ENCODE measurements at regions not wholly inside any gene's neighbourhood (a gene's known extent, or its start where the extent isn't known, plus 50 kb on each side); places are given as distances from the start of the nearest gene placed in this dataset.

DNA sequence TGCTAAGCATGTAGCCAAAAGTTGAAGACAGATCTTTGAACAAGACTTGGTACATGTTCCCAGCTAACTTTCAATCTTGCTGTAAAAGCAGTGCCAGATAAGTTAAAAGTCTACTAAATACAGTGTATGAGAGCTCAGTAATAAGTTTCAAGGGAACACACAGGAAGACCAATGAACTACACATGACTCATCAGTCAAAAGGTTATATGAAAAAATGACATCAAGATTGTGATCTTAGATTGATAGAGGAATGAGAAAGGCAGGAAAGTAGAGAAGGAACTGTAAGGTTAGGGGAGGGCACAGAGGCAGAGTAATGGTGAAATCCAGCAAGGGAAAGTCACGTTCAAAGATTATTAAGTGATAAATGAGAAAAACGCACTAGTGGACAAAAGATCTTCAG is 249.9 kb upstream of the FLRT2 start:
- H3K9ac ChIP-seq: no peak overlapping the region
- H3K27me3 ChIP-seq (ENCODE audit: insufficient read depth, low read depth): no peaks in the 10 kb centered on the region
- no peak overlapping the region for H3K27ac ChIP-seq
- no peaks in the 10 kb centered on the region for H3K79me2 ChIP-seq (ENCODE audit: insufficient read depth, low read depth)
- no peaks in the 10 kb centered on the region for H3K36me3 ChIP-seq (ENCODE audit: insufficient read depth)
- no peaks in the 10 kb centered on the region for H4K20me1 ChIP-seq (ENCODE audit: insufficient read depth)
- no peak overlapping the region for H3K4me2 ChIP-seq
- no peak overlapping the region for H2AFZ ChIP-seq (ENCODE audit: low read depth)
- H3K4me1 ChIP-seq (ENCODE audit: low read depth, poor library complexity, severe bottlenecking): no peaks in the 10 kb centered on the region
- no peak overlapping the region for H3K4me3 ChIP-seq (IDR thresholded peaks at IDR 0.05; ENCODE audit: insufficient read depth, low read depth, low read length)
- TF ChIP-seq, protein P1, sequence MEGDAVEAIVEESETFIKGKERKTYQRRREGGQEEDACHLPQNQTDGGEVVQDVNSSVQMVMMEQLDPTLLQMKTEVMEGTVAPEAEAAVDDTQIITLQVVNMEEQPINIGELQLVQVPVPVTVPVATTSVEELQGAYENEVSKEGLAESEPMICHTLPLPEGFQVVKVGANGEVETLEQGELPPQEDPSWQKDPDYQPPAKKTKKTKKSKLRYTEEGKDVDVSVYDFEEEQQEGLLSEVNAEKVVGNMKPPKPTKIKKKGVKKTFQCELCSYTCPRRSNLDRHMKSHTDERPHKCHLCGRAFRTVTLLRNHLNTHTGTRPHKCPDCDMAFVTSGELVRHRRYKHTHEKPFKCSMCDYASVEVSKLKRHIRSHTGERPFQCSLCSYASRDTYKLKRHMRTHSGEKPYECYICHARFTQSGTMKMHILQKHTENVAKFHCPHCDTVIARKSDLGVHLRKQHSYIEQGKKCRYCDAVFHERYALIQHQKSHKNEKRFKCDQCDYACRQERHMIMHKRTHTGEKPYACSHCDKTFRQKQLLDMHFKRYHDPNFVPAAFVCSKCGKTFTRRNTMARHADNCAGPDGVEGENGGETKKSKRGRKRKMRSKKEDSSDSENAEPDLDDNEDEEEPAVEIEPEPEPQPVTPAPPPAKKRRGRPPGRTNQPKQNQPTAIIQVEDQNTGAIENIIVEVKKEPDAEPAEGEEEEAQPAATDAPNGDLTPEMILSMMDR (conservative IDR thresholded peaks at IDR 0.05; ENCODE audit: low read depth, low read length): no peak

DNA sequence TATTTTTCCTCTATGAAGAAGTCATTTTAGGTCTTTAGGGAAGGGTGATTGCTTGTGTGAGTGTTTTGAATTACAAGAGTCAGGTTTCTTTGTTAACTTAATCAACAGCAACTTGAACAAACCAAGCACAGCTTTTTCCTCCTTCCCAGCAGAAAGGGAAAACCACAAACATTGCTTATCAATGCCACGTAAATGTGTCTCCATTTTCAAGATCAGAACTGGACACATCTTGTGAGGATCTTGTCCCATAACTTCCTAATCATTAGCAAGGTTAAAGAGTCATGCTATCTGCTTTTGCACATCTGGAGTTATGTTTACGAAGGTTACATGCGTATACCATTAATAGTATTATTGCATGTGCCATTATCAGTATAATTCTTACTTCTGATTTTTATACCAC is 248.0 kb upstream of the FLRT2 start:
- Histone ChIP-seq H3K27me3 (ENCODE audit: insufficient read depth, low read depth) (no peaks in the 10 kb centered on the region), H4K20me1 (ENCODE audit: insufficient read depth) (no peaks in the 10 kb centered on the region), H3K4me1 (ENCODE audit: low read depth, poor library complexity, severe bottlenecking) (no peaks in the 10 kb centered on the region), H3K27ac (no peak overlapping the region), H2AFZ (ENCODE audit: low read depth) (no peak overlapping the region), H3K79me2 (ENCODE audit: insufficient read depth, low read depth) (no peaks in the 10 kb centered on the region), H3K36me3 (ENCODE audit: insufficient read depth) (no peaks in the 10 kb centered on the region), H3K9ac (no peak overlapping the region), H3K4me2 (no peak overlapping the region), H3K4me3 (IDR thresholded peaks at IDR 0.05; ENCODE audit: insufficient read depth, low read depth, low read length) (no peak overlapping the region)
- TF ChIP-seq, protein P1 (conservative IDR thresholded peaks at IDR 0.05; ENCODE audit: low read depth, low read length): no peak

GRCh38 chr14:85288041-85288440 is 241.9 kb upstream of the FLRT2 start:
- Histone ChIP-seq H2AFZ (ENCODE audit: low read depth) (no peak overlapping the region), H3K79me2 (ENCODE audit: insufficient read depth, low read depth) (no peaks in the 10 kb centered on the region), H3K4me2 (no peak overlapping the region), H3K36me3 (ENCODE audit: insufficient read depth) (no peaks in the 10 kb centered on the region), H4K20me1 (ENCODE audit: insufficient read depth) (no peaks in the 10 kb centered on the region), H3K27ac (no peak overlapping the region), H3K4me3 (IDR thresholded peaks at IDR 0.05; ENCODE audit: insufficient read depth, low read depth, low read length) (no peak overlapping the region), H3K4me1 (ENCODE audit: low read depth, poor library complexity, severe bottlenecking) (no peaks in the 10 kb centered on the region), H3K9ac (no peak overlapping the region), H3K27me3 (ENCODE audit: insufficient read depth, low read depth) (no peaks in the 10 kb centered on the region)
- TF ChIP-seq, protein P1 (conservative IDR thresholded peaks at IDR 0.05; ENCODE audit: low read depth, low read length): no peak

DNA sequence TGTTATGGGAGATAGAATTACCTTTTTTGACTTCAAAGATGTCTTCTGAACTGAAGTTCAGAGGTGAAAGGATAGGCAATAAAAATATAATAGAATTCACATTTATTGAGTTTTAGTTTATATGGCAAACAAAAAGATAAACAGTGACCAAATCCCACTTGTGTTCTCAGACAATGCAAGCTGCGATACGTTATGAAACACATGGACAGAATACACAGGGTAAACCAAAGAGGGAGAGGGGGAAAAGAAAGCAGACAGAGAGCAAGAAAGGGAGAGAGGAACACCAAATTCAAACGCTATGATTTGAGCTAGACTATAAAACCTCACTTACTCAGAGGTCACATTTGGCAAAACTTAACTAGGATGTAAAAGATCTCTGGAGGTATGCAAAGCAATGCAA is 238.2 kb upstream of the FLRT2 start:
- H3K9ac ChIP-seq: no peak overlapping the region
- H3K4me1 ChIP-seq (ENCODE audit: low read depth, poor library complexity, severe bottlenecking): no peaks in the 10 kb centered on the region
- no peaks in the 10 kb centered on the region for H3K27me3 ChIP-seq (ENCODE audit: insufficient read depth, low read depth)
- no peak overlapping the region for H2AFZ ChIP-seq (ENCODE audit: low read depth)
- no peak overlapping the region for H3K27ac ChIP-seq
- no peaks in the 10 kb centered on the region for H4K20me1 ChIP-seq (ENCODE audit: insufficient read depth)
- H3K36me3 ChIP-seq (ENCODE audit: insufficient read depth): no peaks in the 10 kb centered on the region
- TF ChIP-seq, protein P1 (conservative IDR thresholded peaks at IDR 0.05; ENCODE audit: low read depth, low read length): no peak
- no peaks in the 10 kb centered on the region for H3K79me2 ChIP-seq (ENCODE audit: insufficient read depth, low read depth)
- H3K4me2 ChIP-seq: no peak overlapping the region
- no peak overlapping the region for H3K4me3 ChIP-seq (IDR thresholded peaks at IDR 0.05; ENCODE audit: insufficient read depth, low read depth, low read length)
